Activated B cell treated with CpG ODN at 0.5 μM for 24 hours (primary cell): ENCODE measurements at regions not wholly inside any gene's neighbourhood (a gene's known extent, or its start where the extent isn't known, plus 50 kb on each side); places are given as distances from the start of the nearest gene placed in this dataset.

Experiments used
- ATAC-seq: fragments of 200-7000 bp; cut with Tn5 transposase; one replicate; pipeline ENCODE4 v1.10.0; 2021; ENCODE audit warnings: low read depth, mild to moderate bottlenecking, moderate library complexity
- CTCF ChIA-PET: fragments of 350-600 bp; sonication (Branson Sonifier 250); formaldehyde crosslinking; loops from one replicate; lab custom pipeline; 2021; ENCODE audit warnings: antibody characterized with exemption; lab: Charles Lee
- POLR2A ChIA-PET: fragments of 350-600 bp; sonication (Branson Sonifier 250); formaldehyde crosslinking; loops from one replicate; lab custom pipeline; 2021; ENCODE audit warnings: antibody characterized with exemption; lab: Charles Lee
- DNase-seq: peaks from one replicate; pipeline ENCODE4 v3.0.0; 2022
- H3K27ac Mint-ChIP-seq: one replicate; pipeline ENCODE4 v1.8.0; 2020; ENCODE audit warnings: mixed read lengths
- H3K27me3 Mint-ChIP-seq: one replicate; pipeline ENCODE4 v1.8.0; 2021; ENCODE audit warnings: mixed read lengths
- H3K36me3 Mint-ChIP-seq: one replicate; pipeline ENCODE4 v1.8.0; 2021; ENCODE audit warnings: low read depth, mixed read lengths
- H3K4me1 Mint-ChIP-seq: one replicate; pipeline ENCODE4 v1.8.0; 2021; ENCODE audit warnings: mixed read lengths
- H3K4me3 Mint-ChIP-seq: one replicate; pipeline ENCODE4 v1.8.0; 2020; ENCODE audit warnings: mild to moderate bottlenecking, mixed read lengths
- H3K9me3 Mint-ChIP-seq: one replicate; pipeline ENCODE4 v1.8.0; 2020; ENCODE audit warnings: mixed read lengths
- intact Hi-C: fragments of 100-400 bp; cut with micrococcal nuclease; formaldehyde crosslinking; loops from one replicate; pipeline ENCODE4 v1.15.1; 2024
- TF ChIP-seq, protein P1 (sequence below): fragments of 200-600 bp; IDR thresholded peaks from one replicate; pipeline ENCODE4 v1.8.0; 2022; ENCODE audit warnings: antibody characterized with exemption, mild to moderate bottlenecking

GRCh38 chr6:19705606-19706005 lies 131.6 kb upstream of the ID4 start:
- H3K27me3 Mint-ChIP-seq, result no peaks in the 10 kb centered on the region
- ChIA-PET POLR2A (no interaction called here), CTCF (no interaction called here)
- DNase-seq (no peak), ATAC-seq (no peak)
- no peak overlapping the region for H3K27ac Mint-ChIP-seq
- peaks cover 2% of the 10 kb centered on the region for H3K9me3 Mint-ChIP-seq
- no peaks in the 10 kb centered on the region for H3K4me1 Mint-ChIP-seq
- no peaks in the 10 kb centered on the region for H3K36me3 Mint-ChIP-seq
- TF ChIP-seq, protein P1, sequence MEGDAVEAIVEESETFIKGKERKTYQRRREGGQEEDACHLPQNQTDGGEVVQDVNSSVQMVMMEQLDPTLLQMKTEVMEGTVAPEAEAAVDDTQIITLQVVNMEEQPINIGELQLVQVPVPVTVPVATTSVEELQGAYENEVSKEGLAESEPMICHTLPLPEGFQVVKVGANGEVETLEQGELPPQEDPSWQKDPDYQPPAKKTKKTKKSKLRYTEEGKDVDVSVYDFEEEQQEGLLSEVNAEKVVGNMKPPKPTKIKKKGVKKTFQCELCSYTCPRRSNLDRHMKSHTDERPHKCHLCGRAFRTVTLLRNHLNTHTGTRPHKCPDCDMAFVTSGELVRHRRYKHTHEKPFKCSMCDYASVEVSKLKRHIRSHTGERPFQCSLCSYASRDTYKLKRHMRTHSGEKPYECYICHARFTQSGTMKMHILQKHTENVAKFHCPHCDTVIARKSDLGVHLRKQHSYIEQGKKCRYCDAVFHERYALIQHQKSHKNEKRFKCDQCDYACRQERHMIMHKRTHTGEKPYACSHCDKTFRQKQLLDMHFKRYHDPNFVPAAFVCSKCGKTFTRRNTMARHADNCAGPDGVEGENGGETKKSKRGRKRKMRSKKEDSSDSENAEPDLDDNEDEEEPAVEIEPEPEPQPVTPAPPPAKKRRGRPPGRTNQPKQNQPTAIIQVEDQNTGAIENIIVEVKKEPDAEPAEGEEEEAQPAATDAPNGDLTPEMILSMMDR, result no peak
- no peak overlapping the region for H3K4me3 Mint-ChIP-seq
- intact Hi-C loops, result no loop called here

DNA sequence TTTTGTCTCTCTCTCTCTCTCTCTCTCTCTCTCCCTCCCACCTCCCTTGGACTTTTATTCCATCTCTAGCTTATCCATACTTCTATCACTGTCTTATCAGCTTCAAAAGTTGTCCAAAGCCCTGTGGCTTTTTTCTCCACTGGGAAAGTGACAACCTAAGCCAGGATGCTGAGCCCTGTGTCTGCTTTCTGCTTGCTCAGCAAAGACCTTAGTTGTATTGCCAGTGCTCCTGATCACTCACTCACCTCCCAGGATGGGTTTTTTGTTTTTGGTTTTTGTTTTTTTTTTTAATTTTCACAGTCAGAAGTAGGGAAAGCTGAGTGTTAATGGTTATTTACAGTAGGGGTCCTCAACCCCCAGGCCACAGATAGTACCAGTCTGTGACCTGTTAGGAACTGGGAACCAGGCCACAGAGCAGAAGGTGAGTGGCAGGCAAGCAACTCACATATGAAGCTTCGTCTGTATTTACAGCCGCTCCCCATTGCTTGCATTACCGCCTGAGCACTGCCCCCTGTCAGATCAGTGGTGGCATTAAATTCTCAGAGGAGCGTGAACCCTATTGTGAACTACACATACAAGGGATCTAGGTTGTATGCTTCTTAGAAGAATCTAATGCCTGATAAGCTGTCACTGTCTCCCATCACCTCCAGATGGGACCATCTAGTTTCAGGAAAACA lies 125.0 kb upstream of the ID4 start:
- TF ChIP-seq, protein P1, result no peak
- intact Hi-C loops, result no loop called here
- Mint-ChIP-seq H3K27ac (no peak overlapping the region), H3K9me3 (no peaks in the 10 kb centered on the region), H3K4me3 (no peak overlapping the region), H3K36me3 (no peaks in the 10 kb centered on the region), H3K27me3 (no peaks in the 10 kb centered on the region), H3K4me1 (no peaks in the 10 kb centered on the region)
- ATAC-seq, result no peak
- no peak for DNase-seq
- ChIA-PET POLR2A (no interaction called here), CTCF (no interaction called here)

GRCh38 chr6:19712998-19713397 lies 124.2 kb upstream of the ID4 start:
- Mint-ChIP-seq H3K27me3 (no peaks in the 10 kb centered on the region), H3K36me3 (no peaks in the 10 kb centered on the region), H3K9me3 (no peaks in the 10 kb centered on the region), H3K4me3 (no peak overlapping the region), H3K4me1 (no peaks in the 10 kb centered on the region), H3K27ac (no peak overlapping the region)
- TF ChIP-seq, protein P1, result no peak
- POLR2A ChIA-PET, result no interaction called here
- intact Hi-C loops, result no loop called here
- DNase-seq, result no peak
- no peak for ATAC-seq
- CTCF ChIA-PET, result no interaction called here

DNA sequence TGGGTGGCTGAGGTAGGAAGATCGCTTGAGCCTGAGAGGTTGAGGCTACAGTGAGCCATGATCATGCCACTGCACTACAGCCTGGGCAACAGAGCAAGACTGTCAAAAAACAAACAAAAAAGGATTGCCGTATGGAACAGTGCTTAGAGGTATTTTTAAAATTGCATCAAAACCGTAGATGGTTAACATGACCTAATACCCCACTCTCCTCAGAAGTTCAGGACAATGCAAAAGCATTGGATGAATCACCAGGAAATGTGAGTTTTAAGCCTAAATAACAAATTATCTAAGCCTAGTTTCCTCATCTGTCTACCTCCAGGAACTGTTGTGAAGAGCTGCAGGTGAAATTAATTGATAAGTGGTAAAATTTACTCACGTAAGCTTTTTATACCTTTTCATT lies 123.8 kb upstream of the ID4 start:
- Mint-ChIP-seq H3K27me3 (no peaks in the 10 kb centered on the region), H3K4me3 (no peak overlapping the region), H3K9me3 (no peaks in the 10 kb centered on the region), H3K27ac (no peak overlapping the region), H3K4me1 (no peaks in the 10 kb centered on the region), H3K36me3 (no peaks in the 10 kb centered on the region)
- TF ChIP-seq, protein P1, result no peak
- ChIA-PET POLR2A (no interaction called here), CTCF (no interaction called here)
- no peak for DNase-seq
- no peak for ATAC-seq
- intact Hi-C loops, result no loop called here

DNA sequence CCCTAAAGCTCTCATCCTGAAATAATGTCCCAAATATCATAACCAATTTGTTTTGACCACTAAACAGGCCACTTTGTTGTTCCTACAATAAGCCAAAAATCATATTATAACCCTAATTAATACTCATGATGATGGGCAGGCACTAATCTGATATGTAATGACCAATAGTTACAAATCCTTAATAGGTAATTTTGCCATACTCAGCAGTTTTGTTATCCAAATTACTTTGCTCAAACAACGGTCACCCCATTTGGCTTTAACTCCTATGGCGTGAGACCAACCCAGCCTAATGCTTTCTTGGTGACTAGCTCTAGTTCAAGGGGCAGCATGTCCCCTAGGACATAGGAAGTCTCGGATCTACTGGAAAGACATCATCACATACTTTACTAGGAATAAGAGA lies 123.2 kb upstream of the ID4 start:
- TF ChIP-seq, protein P1, result no peak
- no peaks in the 10 kb centered on the region for H3K4me1 Mint-ChIP-seq
- no peak overlapping the region for H3K4me3 Mint-ChIP-seq
- no peak for ATAC-seq
- no peaks in the 10 kb centered on the region for H3K9me3 Mint-ChIP-seq
- no peak overlapping the region for H3K27ac Mint-ChIP-seq
- H3K27me3 Mint-ChIP-seq, result no peaks in the 10 kb centered on the region
- CTCF ChIA-PET, result no interaction called here
- POLR2A ChIA-PET, result no interaction called here
- intact Hi-C loops, result no loop called here
- DNase-seq, result no peak
- H3K36me3 Mint-ChIP-seq, result no peaks in the 10 kb centered on the region
